ENCODE measurements at regions not wholly inside any gene's neighbourhood (a gene's known extent, or its start where the extent isn't known, plus 50 kb on each side); places are given as distances from the start of the nearest gene placed in this dataset.
"Not testable (repeated sequence)": the region's sequence is repeated elsewhere in the genome, so short reads cannot be mapped to it uniquely, and the experiment has no call there.

DNA sequence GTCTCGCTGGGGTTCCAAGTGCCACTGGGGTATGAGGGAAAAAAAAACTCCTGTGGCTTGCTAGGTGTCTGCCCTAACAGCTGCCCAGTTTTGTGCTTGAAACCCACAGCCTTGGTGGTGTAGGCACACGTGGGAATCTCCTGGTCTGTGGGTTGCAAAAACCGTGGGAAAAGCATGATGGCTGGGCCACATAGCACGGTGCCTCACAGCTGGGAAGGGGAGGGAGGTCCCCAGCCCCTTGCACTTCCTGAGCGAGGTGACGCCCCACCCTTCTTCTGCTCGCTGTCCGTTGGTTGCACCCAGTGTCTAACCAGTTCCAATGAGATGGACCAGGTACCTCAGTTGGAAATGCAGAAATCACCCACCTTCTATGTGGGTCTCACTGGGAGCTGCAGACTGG lies 144.3 kb downstream of the KBTBD8 start:
- FAIRE-seq (no peak), DNase-seq (ENCODE audit: extremely low spot score, insufficient read length, low read depth) (no peak)

DNA sequence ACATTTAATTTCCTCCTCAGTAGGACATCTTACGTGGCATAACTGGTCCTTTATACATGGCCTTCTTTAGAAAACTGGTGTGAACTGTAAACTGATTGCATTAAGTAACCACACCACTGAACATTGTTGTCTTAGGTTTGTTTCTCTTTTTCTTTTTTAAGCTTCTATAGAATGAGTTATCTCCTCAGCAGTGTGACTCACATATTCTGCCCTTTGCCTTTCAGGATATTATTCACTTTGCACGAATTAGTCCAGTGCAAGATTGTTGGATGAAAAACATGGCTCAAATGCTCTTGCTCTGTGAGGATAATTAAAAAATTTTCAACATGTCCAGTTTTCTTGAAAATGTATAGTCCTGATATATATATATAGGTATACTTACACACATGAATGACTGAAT lies 147.6 kb downstream of the KBTBD8 start:
- FAIRE-seq: no peak
- no peak for DNase-seq (ENCODE audit: extremely low spot score, insufficient read length, low read depth)

DNA sequence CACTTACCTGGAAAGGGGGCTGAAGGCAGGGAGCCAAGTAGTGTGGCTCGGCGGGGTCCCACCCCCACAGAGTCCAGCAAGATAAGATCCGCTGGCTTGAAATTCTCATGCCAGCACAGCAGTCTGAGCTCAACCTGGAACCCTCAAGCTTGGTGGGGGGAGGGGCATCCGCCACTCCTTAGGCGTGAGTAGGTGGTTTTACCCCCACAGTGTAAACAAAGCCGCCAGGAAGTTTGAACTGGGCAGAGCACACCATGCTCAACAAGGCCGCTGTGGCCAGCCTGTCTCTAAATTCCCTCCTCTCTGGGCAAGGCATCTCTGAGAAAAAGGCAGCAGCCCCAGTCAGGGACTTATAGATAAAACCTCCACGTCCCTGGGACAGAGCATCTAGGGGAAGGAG lies 156.3 kb downstream of the KBTBD8 start:
- no peak for FAIRE-seq

DNA sequence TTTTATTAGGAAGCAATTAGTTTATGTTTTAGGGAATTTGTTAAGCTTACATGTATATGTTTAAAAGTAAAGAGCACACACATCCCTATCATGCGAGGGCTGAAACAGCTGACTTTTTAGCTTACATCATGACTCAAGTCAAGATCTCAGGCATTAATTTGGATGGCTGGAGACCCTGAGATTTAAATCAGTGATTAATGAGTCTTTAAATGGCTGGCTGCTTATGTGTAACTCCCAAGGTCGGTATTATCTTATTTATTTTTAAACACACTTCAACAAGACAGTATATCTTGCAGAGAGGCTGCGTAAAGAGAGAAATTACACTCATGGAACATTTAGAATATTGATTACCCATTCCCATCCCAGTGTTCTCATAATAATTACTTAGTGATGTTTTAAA lies 169.4 kb downstream of the KBTBD8 start:
- no peak for FAIRE-seq
- no peak for DNase-seq (ENCODE audit: extremely low spot score, insufficient read length, low read depth)

More for the DNA sequence above, 156.3 kb downstream of the KBTBD8 start:
- DNase-seq (ENCODE audit: extremely low spot score, insufficient read length, low read depth): no peak

DNA sequence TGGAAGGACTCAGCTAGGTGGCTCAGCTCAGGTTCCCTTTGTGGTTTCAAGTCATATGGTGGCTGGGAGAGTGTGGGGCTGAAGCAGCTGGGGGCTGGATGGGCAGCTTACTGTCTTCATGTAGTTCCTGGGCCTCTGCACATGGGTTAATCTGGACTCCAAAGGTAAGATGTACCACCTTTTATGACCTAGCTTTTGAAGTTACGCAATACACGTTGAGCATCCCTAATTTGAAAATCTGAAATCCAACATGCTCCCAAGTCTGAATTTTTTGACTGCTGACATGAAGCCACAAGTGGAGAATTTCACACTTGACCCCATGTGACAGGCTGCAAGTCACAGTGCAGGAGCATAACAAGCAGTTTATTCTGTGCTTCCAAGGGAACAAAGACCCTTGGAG lies 173.7 kb downstream of the KBTBD8 start:
- DNase-seq (ENCODE audit: extremely low spot score, insufficient read length, low read depth) (no peak), FAIRE-seq (no peak)

DNA sequence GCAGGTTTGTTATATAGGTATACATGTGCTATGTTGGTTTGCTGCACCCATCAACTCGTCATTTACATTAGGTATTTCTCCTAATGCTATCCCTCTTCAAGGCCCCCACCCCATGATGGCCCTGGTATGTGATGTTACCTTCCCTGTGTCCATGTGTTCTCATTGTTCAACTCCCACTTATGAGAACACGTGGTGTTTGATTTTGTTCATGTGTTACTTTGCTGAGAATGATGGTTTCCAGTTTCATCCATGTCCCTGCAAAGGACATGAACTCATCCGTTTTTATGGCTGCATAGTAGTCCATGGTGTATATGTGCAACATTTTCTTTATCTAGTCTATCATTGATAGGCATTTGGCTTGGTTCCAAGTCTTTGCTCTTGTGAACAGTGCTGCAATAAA lies 175.0 kb downstream of the KBTBD8 start:
- not testable (repeated sequence) for DNase-seq (ENCODE audit: extremely low spot score, insufficient read length, low read depth); FAIRE-seq

DNA sequence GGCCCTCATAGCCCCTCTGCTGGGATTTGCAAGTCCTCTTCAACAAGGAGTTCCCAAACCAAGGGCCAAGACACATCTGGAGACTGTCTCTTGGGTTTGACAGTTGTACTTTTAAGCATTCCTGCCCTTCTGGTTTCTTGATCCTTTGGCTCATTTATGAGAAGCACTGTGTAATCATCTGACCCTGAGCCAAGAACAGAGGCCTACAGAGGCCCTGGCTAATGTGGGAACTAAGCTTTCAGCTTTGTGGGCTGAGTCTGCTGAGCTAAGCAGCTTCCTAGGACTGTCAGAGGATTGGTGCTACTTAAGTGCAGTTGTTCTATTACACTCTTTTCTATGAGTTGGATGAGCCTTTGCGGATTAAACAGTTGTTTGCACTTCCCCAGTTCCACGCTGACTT lies 178.3 kb downstream of the KBTBD8 start:
- no peak for FAIRE-seq
- no peak for DNase-seq (ENCODE audit: extremely low spot score, insufficient read length, low read depth)

DNA sequence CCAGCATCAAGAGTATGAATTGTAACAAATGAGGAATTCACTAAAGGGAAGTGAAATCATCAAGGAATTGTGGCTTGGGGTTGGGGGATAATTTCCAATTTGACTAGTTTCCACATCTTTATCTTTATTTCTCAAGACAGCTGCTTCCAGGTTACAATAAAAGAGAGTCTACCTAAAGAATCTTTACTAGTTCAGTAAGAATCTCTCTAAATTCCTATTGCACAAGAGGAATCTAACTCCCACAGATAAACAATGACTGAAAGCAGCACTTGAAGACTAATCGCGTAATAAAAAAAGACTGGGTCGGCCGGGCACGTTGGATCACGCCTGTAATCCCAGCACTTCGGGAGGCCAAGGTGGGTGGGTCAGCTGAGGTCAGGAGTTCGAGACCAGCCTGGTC lies 194.4 kb downstream of the KBTBD8 start:
- FAIRE-seq (no peak), DNase-seq (ENCODE audit: extremely low spot score, insufficient read length, low read depth) (no peak)

DNA sequence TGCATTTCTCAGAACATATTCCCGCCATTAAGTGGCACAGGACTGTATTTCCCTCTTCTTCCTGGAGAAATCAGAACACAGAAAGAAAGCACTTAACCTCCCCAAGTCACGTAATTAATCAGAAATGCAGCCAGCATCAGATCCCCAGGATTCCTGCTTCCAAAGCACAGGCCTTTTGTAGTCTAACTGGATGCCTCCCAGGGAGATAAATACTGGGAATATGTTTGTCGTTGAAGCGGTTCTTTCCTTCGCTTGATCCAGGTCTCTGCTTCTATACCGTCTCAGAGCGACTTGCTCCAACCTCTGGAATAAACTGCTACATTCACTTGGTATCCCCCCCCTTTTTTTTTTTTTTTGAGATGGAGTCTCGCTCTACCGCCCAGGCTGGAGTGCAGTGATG lies 198.6 kb downstream of the KBTBD8 start:
- FAIRE-seq (no peak), DNase-seq (ENCODE audit: extremely low spot score, insufficient read length, low read depth) (no peak)

DNA sequence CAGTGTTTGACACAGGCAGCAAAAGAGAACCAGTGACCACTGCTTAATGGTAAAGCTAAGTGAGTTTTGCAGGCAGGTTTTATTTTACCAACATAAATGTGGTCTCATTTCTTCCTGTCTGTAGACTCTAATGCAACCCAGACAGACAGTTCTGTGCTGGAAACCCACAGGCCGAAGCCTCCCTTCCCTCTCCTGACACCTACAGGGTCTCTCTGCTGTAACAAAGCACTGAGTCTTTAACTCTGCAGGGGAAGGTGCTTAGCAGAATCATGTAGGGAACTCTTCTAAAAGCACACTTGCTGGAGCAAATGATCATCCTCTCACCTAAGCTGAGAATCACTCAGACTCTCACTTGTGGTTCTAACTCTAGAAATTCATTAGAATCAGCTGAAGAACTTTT lies 200.3 kb downstream of the KBTBD8 start:
- FAIRE-seq: no peak
- no peak for DNase-seq (ENCODE audit: extremely low spot score, insufficient read length, low read depth)

DNA sequence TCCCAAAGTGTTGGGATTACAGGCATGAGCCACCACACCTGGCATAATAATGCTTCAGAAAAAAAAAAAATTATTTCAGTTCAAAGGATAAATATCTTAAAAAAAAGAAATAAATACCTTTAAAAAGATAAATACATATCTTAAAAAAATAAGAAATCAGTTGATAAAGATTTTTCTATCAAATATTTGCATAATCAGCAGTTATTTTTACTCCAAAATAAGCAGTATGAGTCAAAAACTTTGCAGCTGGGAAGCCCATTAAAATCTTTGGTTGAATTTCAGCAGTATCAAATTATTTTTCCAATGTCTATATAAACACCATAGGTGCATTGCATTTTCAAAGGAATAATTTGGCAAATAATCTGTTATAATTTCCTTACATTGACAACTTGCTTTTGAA lies 202.5 kb downstream of the KBTBD8 start:
- DNase-seq (ENCODE audit: extremely low spot score, insufficient read length, low read depth): no peak
- no peak for FAIRE-seq

DNA sequence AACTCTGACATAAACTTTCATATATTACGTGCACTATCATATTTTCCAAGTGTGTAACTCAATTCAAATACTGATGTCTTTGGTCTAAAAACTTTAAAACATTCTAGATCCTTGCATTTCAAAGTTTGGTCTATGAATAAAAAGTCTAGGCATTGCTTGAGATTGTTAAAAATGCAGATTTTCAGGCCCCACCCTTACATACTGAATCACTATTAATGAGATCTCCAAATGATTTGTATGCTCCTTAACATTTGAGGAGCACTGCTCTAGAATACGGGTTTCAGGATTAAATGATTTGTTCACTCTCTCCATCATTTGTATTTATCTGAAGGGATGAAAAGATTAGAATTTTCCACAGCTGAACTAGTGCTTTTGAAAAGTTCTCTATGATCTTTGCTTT lies 202.9 kb downstream of the KBTBD8 start:
- DNase-seq (ENCODE audit: extremely low spot score, insufficient read length, low read depth): no peak

DNA sequence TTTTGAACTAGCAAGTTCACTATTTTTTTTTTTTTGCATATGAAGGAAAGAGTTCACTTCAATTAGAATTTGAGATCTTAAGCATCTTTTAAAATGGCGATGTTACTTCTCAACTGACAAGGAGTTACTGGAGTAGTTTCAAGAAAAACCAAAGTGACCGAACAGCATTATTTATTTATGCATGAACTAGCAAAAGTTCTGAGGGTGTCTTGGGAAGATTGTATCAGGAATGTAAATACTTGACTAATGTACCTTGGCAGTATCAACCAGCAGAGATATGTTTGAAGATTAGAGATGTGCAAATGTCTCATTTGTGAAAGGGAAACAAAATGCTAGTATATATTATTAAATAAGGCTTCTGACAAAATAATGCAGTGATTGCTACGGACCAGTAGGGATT lies 203.9 kb downstream of the KBTBD8 start:
- FAIRE-seq (no peak), DNase-seq (ENCODE audit: extremely low spot score, insufficient read length, low read depth) (no peak)

More for the DNA sequence above, 202.9 kb downstream of the KBTBD8 start:
- no peak for FAIRE-seq

DNA sequence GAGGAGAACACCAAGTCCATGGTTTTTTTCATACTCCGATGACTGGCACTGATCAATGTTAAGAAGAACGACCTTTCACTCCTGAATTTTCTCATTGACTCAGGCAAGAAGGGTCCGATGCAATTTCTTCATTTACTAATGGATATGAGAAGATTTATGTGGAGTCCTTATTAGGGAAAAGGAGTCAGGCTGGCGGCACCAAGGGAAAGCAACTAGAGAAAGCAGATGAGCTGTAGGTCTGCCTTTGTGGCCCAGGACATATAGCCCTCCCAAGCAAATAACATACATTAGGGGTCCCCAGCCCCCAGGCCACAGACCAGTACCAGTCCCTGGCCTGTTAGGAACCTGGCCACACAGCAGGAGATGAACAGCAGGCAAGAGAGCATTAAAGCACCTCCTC lies 206.8 kb downstream of the KBTBD8 start:
- DNase-seq (ENCODE audit: extremely low spot score, insufficient read length, low read depth) (no peak), FAIRE-seq (no peak)

DNA sequence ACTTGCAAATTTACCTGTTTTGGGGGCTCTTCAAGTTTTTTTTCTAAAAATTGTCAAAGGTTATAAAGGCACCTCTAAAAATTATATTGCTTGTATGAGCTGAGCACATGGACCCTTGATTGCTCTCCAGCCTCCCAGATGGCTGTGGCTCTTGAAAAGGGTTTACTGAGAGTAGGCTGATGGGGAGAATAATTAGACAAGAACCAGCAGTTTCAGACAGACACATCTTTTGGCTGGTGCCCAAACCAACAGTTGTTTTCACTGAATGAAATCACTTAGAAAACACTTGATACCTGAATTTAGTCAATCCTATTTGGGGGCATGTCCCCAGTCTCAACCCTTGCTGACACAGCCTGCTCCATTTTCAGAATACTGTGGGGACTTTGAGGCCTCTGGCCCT lies 217.6 kb downstream of the KBTBD8 start:
- FAIRE-seq (no peak), DNase-seq (ENCODE audit: extremely low spot score, insufficient read length, low read depth) (no peak)

DNA sequence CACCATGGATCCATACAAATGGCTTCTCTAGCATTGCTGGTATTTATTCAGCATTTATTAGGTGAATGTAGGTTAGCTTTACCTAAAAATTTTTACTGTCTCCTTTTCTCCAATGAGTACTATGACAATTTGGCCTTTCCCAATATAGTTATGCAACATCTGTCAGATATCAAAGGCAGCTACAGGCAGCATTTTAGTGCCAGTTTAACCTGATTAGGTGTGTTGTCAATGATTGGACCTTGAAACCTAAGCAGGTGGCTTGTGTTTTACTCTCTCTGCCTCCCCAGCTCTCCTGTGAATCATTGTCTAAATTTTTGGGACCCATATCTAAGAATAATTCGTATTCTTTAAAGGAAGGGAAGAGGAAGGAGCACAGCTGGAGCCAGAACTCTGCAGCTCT lies 228.9 kb downstream of the KBTBD8 start:
- FAIRE-seq (no peak), DNase-seq (ENCODE audit: extremely low spot score, insufficient read length, low read depth) (no peak)

DNA sequence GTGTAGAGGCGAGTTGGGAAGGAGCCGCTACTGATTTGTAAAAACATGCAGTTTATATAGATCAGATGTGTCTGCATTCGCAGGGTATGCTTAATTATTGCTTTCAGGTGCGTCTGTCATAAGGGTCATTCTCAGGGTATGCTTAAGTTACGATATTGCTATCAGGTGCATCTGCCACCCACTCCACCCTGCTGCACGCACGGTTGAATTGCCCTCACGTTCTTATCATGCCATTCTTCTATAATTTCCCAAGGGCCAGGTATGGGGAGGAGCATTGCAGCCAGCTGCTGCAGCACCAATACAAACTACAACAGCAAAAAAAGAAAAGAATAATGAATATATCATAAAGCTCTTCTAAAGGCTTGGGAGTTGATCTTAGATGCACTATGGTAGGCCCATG lies 230.0 kb downstream of the KBTBD8 start:
- FAIRE-seq (no peak), DNase-seq (ENCODE audit: extremely low spot score, insufficient read length, low read depth) (no peak)

DNA sequence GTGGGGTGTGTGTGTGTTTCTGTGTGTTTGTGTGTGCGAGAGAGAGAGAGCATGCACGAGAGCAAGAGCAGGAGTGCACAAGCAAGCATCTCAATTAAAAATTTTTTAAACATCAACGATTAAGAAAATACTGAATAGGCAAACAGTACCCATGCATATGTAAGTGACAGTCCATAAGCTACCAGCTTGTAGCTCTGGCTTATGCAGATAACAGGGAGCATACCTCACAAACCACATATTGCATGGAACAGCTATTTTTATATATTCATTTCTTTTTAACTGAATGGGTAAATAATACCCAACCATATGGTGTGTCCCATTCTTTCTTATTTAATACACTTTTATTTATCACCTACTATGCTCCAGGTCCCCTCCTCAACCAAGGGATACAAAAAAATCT lies 234.5 kb downstream of the KBTBD8 start:
- no peak for FAIRE-seq

DNA sequence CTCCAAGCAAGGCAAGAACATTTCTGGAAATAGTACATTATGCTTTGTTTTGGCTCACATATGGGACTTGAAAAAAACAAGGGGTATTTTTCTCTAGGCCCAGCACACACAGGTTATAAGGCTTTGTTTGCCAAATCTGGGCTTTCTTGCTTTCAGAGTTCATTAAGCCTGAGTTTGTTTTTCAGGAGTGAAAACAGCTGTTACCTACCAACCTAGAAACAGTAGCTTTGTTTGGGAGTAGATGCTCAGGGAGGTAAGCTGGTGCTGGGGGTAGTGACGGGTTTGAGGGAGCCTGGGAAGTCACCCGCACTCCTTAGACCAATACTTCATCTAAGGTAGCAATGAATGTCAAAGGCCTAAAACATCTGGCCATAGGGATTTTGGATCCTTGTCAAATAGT lies 241.2 kb downstream of the KBTBD8 start:
- no peak for FAIRE-seq

More for the DNA sequence above, 234.5 kb downstream of the KBTBD8 start:
- DNase-seq (ENCODE audit: extremely low spot score, insufficient read length, low read depth): no peak

DNA sequence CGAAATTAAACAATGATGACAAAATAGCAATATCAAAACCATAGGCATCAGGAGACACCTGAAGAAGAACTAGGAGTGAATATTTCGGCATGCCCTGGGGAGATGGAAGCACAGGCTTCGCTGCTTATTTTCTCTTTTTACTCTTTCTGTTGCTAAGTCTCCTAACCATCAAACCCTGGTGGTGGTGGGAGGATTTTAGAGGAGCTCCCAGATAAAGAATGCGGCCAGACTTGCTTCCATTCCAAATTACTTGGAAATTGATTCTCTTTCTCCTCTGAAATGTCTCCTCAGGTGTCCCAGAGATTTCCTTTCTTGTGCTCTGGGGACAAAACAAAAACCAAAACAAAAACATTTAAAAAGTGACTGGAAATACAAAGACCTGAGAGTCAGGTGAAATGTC lies 243.0 kb downstream of the KBTBD8 start:
- FAIRE-seq: no peak
- DNase-seq (ENCODE audit: extremely low spot score, insufficient read length, low read depth): no peak

More for the DNA sequence above, 241.2 kb downstream of the KBTBD8 start:
- DNase-seq (ENCODE audit: extremely low spot score, insufficient read length, low read depth): no peak

DNA sequence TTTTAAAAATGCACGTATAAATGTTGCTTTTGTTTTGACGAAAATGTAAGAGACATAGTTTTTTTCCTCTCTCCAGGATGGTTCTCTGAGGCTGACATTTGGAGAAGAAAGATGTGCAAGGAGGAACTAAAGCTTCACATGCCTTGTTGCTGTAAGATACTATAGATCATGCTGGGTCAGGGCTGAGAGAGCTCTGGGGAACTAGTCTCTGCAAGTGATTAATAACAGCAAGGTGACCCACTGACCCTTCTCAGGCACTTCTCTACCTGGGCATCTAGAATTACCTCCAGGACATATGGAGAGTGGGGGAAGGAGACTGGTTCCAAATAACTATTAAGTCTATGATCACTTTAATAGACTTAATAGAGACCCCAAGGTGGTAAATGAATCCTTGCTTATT lies 246.0 kb downstream of the KBTBD8 start:
- DNase-seq (ENCODE audit: extremely low spot score, insufficient read length, low read depth) (no peak), FAIRE-seq (no peak)

DNA sequence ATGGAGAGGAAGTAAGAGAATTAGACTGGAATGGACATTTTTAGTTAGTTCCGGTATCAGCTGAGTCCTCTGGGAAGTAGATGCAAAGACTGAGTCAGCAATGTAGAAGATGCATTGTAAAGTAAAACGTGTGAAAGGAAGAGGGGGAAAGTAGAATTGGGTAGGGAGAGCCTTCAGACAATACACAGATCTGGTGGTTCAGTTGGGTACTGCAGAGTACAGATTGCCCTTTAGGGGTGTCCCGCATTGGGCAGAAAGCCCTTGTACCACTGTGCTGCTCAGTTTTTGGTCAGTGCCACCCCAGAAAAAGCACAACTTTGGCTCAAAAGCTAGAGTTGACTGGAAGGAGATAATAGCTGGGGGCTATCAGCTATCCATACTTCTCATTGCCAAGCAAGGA lies 247.4 kb downstream of the KBTBD8 start:
- FAIRE-seq (no peak), DNase-seq (ENCODE audit: extremely low spot score, insufficient read length, low read depth) (no peak)

DNA sequence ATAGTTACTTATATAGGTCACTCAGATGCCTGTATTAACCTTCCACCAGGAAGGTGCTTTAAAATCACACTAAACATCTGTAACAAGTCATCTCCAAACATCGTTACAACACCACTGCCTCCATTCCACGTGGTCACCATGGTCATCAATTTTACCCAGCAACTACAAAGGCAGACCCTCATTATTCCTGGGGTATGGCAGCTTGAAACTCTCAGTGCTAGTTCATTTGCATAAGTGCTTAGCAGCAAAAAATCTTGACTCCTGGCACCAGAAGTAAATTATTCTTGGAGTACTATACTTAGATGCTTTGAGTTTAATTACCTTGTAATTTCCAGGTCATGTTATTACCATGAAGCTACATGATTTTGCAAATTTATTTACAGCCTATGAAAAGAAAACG lies 250.6 kb downstream of the KBTBD8 start:
- DNase-seq (ENCODE audit: extremely low spot score, insufficient read length, low read depth) (no peak), FAIRE-seq (no peak)
